Mucosa of rectum (tissue), 2 donors: ENCODE measurements at regions not wholly inside any gene's neighbourhood (a gene's known extent, or its start where the extent isn't known, plus 50 kb on each side); places are given as distances from the start of the nearest gene placed in this dataset.

Experiments used
- H3K27ac ChIP-seq, 2 donors: one replicate each; pipeline ENCODE4 v1.7.0; 2013; ENCODE audit warnings: inconsistent platforms in 2 of 2, low read depth in 2 of 2, low read length in 2 of 2
- H3K27me3 ChIP-seq, 2 donors: one replicate each; pipeline ENCODE4 v1.7.0; 2013; ENCODE audit warnings: low read length in 2 of 2; ENCODE audit not compliant: control insufficient read depth in 2 of 2, insufficient read depth in 2 of 2
- H3K36me3 ChIP-seq, 2 donors: one replicate each; pipeline ENCODE4 v1.7.0; 2013; ENCODE audit warnings: low read length in 2 of 2; ENCODE audit not compliant: control insufficient read depth in 2 of 2, insufficient read depth in 2 of 2
- H3K4me1 ChIP-seq, 2 donors: one replicate each; pipeline ENCODE4 v1.7.0; 2013; ENCODE audit warnings: low read length in 2 of 2, mild to moderate bottlenecking in 1 of 2; ENCODE audit not compliant: control insufficient read depth in 2 of 2, insufficient read depth in 2 of 2
- H3K4me3 ChIP-seq, 2 donors: one replicate each; pipeline ENCODE4 v1.7.0; 2013; ENCODE audit warnings: low read length in 2 of 2
- H3K9ac ChIP-seq, 2 donors: one replicate each; pipeline ENCODE4 v1.7.0; 2013; ENCODE audit warnings: low read length in 2 of 2, low read depth in 1 of 2, mild to moderate bottlenecking in 1 of 2
- H3K9me3 ChIP-seq, 2 donors: one replicate each; pipeline ENCODE4 v1.7.0; 2013; ENCODE audit warnings: low read length in 2 of 2; ENCODE audit not compliant: control insufficient read depth in 2 of 2
- donor health status: healthy.
- donor health status: Normal muscosa, but diverticular disease.

- Histone ChIP-seq H3K4me1 (peaks cover 5 to 13% of the 10 kb centered on the region in 2 donors), H3K27ac (no peak overlapping the region), H3K27me3 (no peaks in the 10 kb centered on the region), H3K9ac (no peak overlapping the region), H3K9me3 (no peaks in the 10 kb centered on the region), H3K4me3 (no peak overlapping the region), H3K36me3 (no peaks in the 10 kb centered on the region)
Observed at GRCh38 chr13:40118337-40118736, 462.9 kb downstream of the COG6 start.

DNA sequence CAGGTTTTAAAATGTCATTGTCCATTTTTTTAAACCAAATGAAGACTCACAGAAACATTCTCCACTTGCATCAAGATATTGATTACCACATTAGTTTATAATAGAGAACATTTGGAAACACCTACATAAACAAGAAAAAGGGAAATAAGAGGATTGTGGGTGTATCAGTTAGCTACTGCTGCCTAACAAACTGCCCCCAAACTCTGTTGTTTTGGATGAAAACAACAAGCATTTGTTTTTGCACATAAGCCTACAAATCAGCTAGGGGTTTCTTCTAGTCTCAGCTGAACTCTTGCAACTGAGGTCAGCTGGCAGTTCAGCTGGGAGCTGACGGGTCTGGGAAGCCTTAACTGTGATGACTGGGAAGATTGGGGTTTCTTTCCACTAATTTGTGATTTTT lies 464.4 kb downstream of the COG6 start:
- H3K4me1 ChIP-seq: peaks cover 5 to 13% of the 10 kb centered on the region in 2 donors
- H3K27ac ChIP-seq: no peak overlapping the region
- H3K36me3 ChIP-seq: no peaks in the 10 kb centered on the region
- H3K9ac ChIP-seq: no peak overlapping the region
- no peaks in the 10 kb centered on the region for H3K9me3 ChIP-seq
- no peaks in the 10 kb centered on the region for H3K27me3 ChIP-seq
- no peak overlapping the region for H3K4me3 ChIP-seq

DNA sequence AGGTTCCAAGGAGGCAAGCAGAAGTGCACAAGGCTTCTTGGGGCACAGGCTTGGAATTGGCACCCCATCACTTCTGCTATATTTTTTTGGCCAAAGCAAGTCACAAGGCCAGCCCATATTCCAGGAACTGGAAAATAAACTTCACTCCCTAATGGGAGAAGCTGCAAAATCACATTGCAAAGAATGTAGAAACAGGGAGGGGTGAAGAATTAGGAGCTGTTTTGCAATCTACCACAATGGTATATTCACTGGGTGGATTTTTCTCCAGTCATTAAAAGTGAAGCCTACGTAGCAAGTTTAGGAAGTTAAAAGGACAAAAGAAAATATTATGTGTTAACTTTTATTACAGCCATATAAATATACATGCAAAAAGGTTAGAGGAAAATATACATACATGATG lies 464.8 kb downstream of the COG6 start:
- H3K27me3 ChIP-seq: no peaks in the 10 kb centered on the region
- H3K4me3 ChIP-seq: no peak overlapping the region
- H3K27ac ChIP-seq: no peak overlapping the region
- H3K9me3 ChIP-seq: no peaks in the 10 kb centered on the region
- no peak overlapping the region for H3K9ac ChIP-seq
- no peaks in the 10 kb centered on the region for H3K36me3 ChIP-seq
- H3K4me1 ChIP-seq: peaks cover 3 to 12% of the 10 kb centered on the region in 2 donors

GRCh38 chr13:40120781-40121180 lies 465.3 kb downstream of the COG6 start:
- no peak overlapping the region for H3K4me3 ChIP-seq
- H3K9me3 ChIP-seq: no peaks in the 10 kb centered on the region
- H3K9ac ChIP-seq: no peak overlapping the region
- peaks cover 0 to 7% of the 10 kb centered on the region in 2 donors for H3K4me1 ChIP-seq
- H3K27ac ChIP-seq: no peak overlapping the region
- no peaks in the 10 kb centered on the region for H3K27me3 ChIP-seq
- no peaks in the 10 kb centered on the region for H3K36me3 ChIP-seq

GRCh38 chr13:40121722-40122121 lies 466.3 kb downstream of the COG6 start:
- no peaks in the 10 kb centered on the region for H3K36me3 ChIP-seq
- H3K27me3 ChIP-seq: no peaks in the 10 kb centered on the region
- H3K9ac ChIP-seq: no peak overlapping the region
- H3K9me3 ChIP-seq: no peaks in the 10 kb centered on the region
- H3K27ac ChIP-seq: no peak overlapping the region
- H3K4me3 ChIP-seq: no peak overlapping the region
- H3K4me1 ChIP-seq: no peaks in the 10 kb centered on the region

DNA sequence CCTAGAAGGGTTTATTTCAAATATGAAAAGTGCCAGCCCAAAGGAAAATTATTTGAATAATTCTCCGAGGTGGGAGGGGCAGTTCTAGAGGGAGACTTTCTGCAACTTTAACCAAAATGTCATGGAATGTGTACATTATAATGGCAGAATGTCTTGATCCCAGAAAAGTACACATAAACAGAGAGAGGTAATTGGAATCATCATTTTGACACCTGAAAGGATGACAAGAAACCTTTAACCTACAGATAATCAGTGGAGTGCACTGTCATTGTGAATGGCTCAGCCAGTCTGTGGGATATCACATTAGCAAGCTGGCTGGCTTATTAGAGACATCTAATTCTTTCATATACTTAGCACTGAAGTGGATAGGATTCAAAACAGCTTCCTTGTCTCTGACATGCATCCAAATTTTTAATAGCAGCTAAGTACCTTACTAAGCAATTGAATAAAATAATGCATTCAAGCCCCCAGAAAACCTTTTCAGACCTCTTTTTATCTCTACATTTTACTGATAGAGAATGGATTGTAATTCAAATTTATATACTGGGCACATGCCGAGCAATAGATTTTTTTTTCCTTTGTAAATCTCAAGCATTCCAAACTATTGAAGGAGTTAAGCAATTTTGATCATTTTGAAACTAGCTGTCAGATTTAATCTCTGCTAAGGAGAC lies 468.6 kb downstream of the COG6 start:
- no peaks in the 10 kb centered on the region for H3K9me3 ChIP-seq
- no peak overlapping the region for H3K27ac ChIP-seq
- no peak overlapping the region for H3K4me3 ChIP-seq
- no peaks in the 10 kb centered on the region for H3K27me3 ChIP-seq
- H3K36me3 ChIP-seq: no peaks in the 10 kb centered on the region
- H3K9ac ChIP-seq: no peak overlapping the region
- H3K4me1 ChIP-seq: no peaks in the 10 kb centered on the region

- H3K9me3 ChIP-seq: no peaks in the 10 kb centered on the region
Observed at GRCh38 chr13:40124633-40125015, 469.2 kb downstream of the COG6 start.

GRCh38 chr13:40125336-40125735 lies 469.9 kb downstream of the COG6 start:
- H3K4me1 ChIP-seq: no peaks in the 10 kb centered on the region
- no peak overlapping the region for H3K9ac ChIP-seq
- H3K27ac ChIP-seq: no peak overlapping the region
- no peak overlapping the region for H3K4me3 ChIP-seq
- no peaks in the 10 kb centered on the region for H3K36me3 ChIP-seq
- no peaks in the 10 kb centered on the region for H3K9me3 ChIP-seq
- H3K27me3 ChIP-seq: no peaks in the 10 kb centered on the region

More at GRCh38 chr13:40124633-40125015, 469.2 kb downstream of the COG6 start:
- no peaks in the 10 kb centered on the region for H3K27me3 ChIP-seq
- no peaks in the 10 kb centered on the region for H3K4me1 ChIP-seq
- no peaks in the 10 kb centered on the region for H3K36me3 ChIP-seq
- no peak overlapping the region for H3K4me3 ChIP-seq
- no peak overlapping the region for H3K27ac ChIP-seq
- no peak overlapping the region for H3K9ac ChIP-seq

DNA sequence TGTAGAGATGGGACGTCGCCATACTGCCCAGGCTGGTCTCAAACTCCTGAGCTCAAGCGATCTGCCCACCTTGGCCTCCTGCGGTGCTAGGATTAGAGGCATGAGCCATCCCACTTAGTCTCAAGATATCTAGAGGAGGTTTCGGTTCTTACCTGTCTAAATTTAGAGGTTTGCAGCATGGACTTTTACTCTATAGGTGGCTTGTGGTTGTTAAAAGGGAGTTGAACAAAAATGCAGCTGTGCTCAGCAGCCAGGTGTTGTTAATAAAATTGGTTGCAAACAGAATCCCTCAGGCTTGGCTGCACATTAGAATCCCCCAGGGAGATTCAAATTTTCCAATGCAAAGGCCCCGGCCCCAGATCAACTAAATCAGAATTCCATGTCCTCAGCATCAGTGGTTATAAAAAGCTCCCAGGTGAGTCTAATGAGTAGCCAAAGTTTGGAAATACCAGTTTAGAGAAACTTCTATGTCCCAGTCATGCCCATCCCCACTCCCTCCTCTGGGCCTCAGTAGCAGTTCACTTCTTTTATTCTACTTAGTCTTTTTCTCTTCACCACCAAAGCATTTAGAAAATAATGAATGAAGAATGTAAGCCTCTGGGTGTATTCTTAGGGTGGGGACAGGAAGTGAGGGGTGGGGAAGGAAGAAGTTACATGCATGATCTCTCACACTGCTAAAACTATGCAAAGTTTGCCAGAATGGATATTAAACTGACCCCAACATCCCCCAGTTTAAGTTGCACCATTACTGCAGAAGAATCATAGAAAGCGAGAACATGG lies 471.0 kb downstream of the COG6 start:
- H3K4me3 ChIP-seq: no peak overlapping the region
- H3K4me1 ChIP-seq: no peaks in the 10 kb centered on the region
- no peaks in the 10 kb centered on the region for H3K27me3 ChIP-seq
- no peaks in the 10 kb centered on the region for H3K9me3 ChIP-seq
- H3K9ac ChIP-seq: no peak overlapping the region
- H3K27ac ChIP-seq: no peak overlapping the region
- H3K36me3 ChIP-seq: no peaks in the 10 kb centered on the region

DNA sequence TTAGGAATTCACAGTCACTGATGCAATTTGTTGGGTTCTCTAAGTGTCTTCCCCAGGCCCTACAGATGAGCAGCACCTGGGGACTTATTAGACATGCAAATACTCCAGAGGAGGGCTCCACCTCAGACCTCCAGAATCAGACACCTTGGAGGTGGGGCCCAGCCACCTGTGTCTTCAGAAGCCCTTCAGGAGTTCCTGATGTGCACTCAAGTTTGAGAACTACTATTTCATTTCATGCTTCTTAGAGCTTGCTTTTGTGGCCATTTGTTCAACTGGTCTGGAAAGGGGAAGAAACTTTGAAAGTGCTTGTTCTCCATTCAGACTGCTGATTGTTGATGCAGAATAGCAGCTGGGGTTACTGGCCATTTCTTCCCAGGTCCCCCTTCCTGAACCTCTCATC lies 472.0 kb downstream of the COG6 start:
- Histone ChIP-seq H3K27ac (no peak overlapping the region), H3K27me3 (no peaks in the 10 kb centered on the region), H3K4me1 (no peaks in the 10 kb centered on the region), H3K36me3 (no peaks in the 10 kb centered on the region), H3K4me3 (no peak overlapping the region), H3K9ac (no peak overlapping the region), H3K9me3 (no peaks in the 10 kb centered on the region)
